ENCODE measurements at regions not wholly inside any gene's neighbourhood (a gene's known extent, or its start where the extent isn't known, plus 50 kb on each side); places are given as distances from the start of the nearest gene placed in this dataset.

GRCh38 chr6:81387163-81387562 is 365.3 kb downstream of the TENT5A start:
- no peak for TF ChIP-seq EZH2phosphoT487 (IDR thresholded peaks at IDR 0.05; ENCODE audit: insufficient read depth, low read depth)
- TF ChIP-seq EZH2 (IDR thresholded peaks at IDR 0.05; ENCODE audit: insufficient read depth, poor library complexity, severe bottlenecking), result no peak

All from GM23248 (cell line).